WI38 (cell line): ENCODE measurements at regions not wholly inside any gene's neighbourhood (a gene's known extent, or its start where the extent isn't known, plus 50 kb on each side); places are given as distances from the start of the nearest gene placed in this dataset.

Experiments used
- H3K4me3 ChIP-seq: 2 replicates; pipeline ENCODE4 v1.5.1; 2011; ENCODE audit warnings: low read depth, mild to moderate bottlenecking, control low read depth, low read length
- CTCF ChIP-seq: IDR thresholded peaks from 2 replicates; pipeline ENCODE4 v1.5.1; 2012; ENCODE audit warnings: low read depth, mild to moderate bottlenecking, control low read depth, low read length

- H3K4me3 ChIP-seq: no peak overlapping the region
- no peak for TF ChIP-seq CTCF
Observed at GRCh38 chr13:66218583-66218982, 1011.6 kb downstream of the PCDH9 start.

- TF ChIP-seq CTCF: no peak
- no peak overlapping the region for H3K4me3 ChIP-seq
Observed at GRCh38 chr13:66216728-66217127, 1013.4 kb downstream of the PCDH9 start.

- no peak overlapping the region for H3K4me3 ChIP-seq
- no peak for TF ChIP-seq CTCF
Observed at GRCh38 chr13:66214467-66214866, 1015.7 kb downstream of the PCDH9 start.

- no peak for TF ChIP-seq CTCF
- no peak overlapping the region for H3K4me3 ChIP-seq
Observed at GRCh38 chr13:66212511-66212910, 1017.6 kb downstream of the PCDH9 start.

- H3K4me3 ChIP-seq: no peak overlapping the region
- no peak for TF ChIP-seq CTCF
Observed at GRCh38 chr13:66210677-66211076, 1019.5 kb downstream of the PCDH9 start.

GRCh38 chr13:66208589-66208988 is 1021.5 kb downstream of the PCDH9 start:
- no peak overlapping the region for H3K4me3 ChIP-seq
- no peak for TF ChIP-seq CTCF

GRCh38 chr13:66207610-66208009 is 1022.5 kb downstream of the PCDH9 start:
- TF ChIP-seq CTCF: no peak
- H3K4me3 ChIP-seq: no peak overlapping the region
